A549 (cell line): ENCODE measurements at regions not wholly inside any gene's neighbourhood (a gene's known extent, or its start where the extent isn't known, plus 50 kb on each side); places are given as distances from the start of the nearest gene placed in this dataset.

ENCODE experiments used
- ATAC-seq, 2 experiments: fragments of 200-7000 bp in 1 of 2; fragments of >200 bp in 1 of 2; cut with Nextera tagmentation in 1 of 2; cut with Tn5 transposase in 1 of 2; 3 replicates each; pipeline versions ENCODE4 v1.8.0 to v1.9.1; 2018 to 2020; ENCODE audit warnings: mild to moderate bottlenecking in 1 of 2, moderate library complexity in 1 of 2
- CTCF ChIA-PET: fragments of 300-600 bp; sonication (Branson Sonifier 250); formaldehyde crosslinking; extraction: SDS; loops from one replicate; lab custom pipeline; 2021; ENCODE audit warnings: antibody characterized with exemption, inconsistent platforms; lab: Yijun Ruan, JAX
- POLR2A ChIA-PET: fragments of 350-600 bp; formaldehyde crosslinking; extraction: SDS; loops from one replicate; lab custom pipeline; 2021; ENCODE audit warnings: antibody characterized with exemption, inconsistent platforms; lab: Yijun Ruan, JAX
- DNase-seq, 2 experiments: peaks; one replicate each; pipeline versions ENCODE4 v3.0.0 to v3.0.0-alpha.2; 2011 to 2016; ENCODE audit warnings: low read depth in 1 of 2, low spot score in 1 of 2
- FAIRE-seq: peaks from 2 replicates; lab custom pipeline; 2011; peaks lifted over from hg19 to GRCh38; lab: Jason Lieb, UNC
- H3K27ac ChIP-seq, 2 experiments: fragments of >200 bp; sonication (Bioruptor Twin); formaldehyde crosslinking; 3 replicates each; pipeline ENCODE4 v1.5.1; 2016 to 2017
- H3K4me1 ChIP-seq: fragments of >200 bp; sonication (Bioruptor Twin); formaldehyde crosslinking; 3 replicates; pipeline ENCODE4 v1.6.1; 2016
- H3K4me2 ChIP-seq: fragments of >200 bp; sonication (Bioruptor Twin); formaldehyde crosslinking; 3 replicates; pipeline ENCODE4 v1.6.1; 2016
- H3K4me3 ChIP-seq: fragments of >200 bp; sonication (Bioruptor Twin); formaldehyde crosslinking; 3 replicates; pipeline ENCODE4 v1.5.1; 2016
- H3K9me3 ChIP-seq: fragments of >200 bp; sonication (Bioruptor Twin); formaldehyde crosslinking; 3 replicates; pipeline ENCODE4 v1.6.1; 2016
- BCL3 ChIP-seq: fragments of >200 bp; sonication (Bioruptor Twin); formaldehyde crosslinking; IDR thresholded peaks from 3 replicates; pipeline ENCODE4 v1.6.1; 2016
- CBX2 ChIP-seq: fragments of 200-600 bp; sonication (generic); IDR thresholded peaks from 2 replicates; pipeline ENCODE4 v1.6.1; 2016; ENCODE audit warnings: low read depth, mild to moderate bottlenecking, borderline replicate concordance
- CEBPB ChIP-seq, 2 experiments: fragments of >200 bp in 1 of 2; sonication (Bioruptor Twin) in 1 of 2; formaldehyde crosslinking in 1 of 2; IDR thresholded peaks; 2 replicates each; pipeline ENCODE4 v1.6.1; 2012 to 2016
- CHD2 ChIP-seq: fragments of 150-350 bp; IDR thresholded peaks from 2 replicates; pipeline ENCODE4 v1.6.1; 2014; ENCODE audit warnings: low read length; ENCODE audit not compliant: partially characterized antibody
- CTCF ChIP-seq: fragments of >200 bp; sonication (Bioruptor Twin); formaldehyde crosslinking; IDR thresholded peaks from 3 replicates; pipeline ENCODE4 v1.5.1; 2016
- EHF ChIP-seq: fragments of 250-450 bp; sonication (Bioruptor Pico); IDR thresholded peaks from 2 replicates; pipeline ENCODE4 v1.5.0; 2020; ENCODE audit warnings: mild to moderate bottlenecking
- EHMT2 ChIP-seq: fragments of 200-600 bp; sonication (generic); IDR thresholded peaks from 2 replicates; pipeline ENCODE4 v1.6.1; 2016; ENCODE audit warnings: antibody characterized with exemption, low read depth, mild to moderate bottlenecking, moderate library complexity
- ESRRA ChIP-seq: fragments of 150-350 bp; IDR thresholded peaks from 2 replicates; pipeline ENCODE4 v1.6.1; 2014; ENCODE audit warnings: mild to moderate bottlenecking, low read length, borderline replicate concordance
- HMGXB4 ChIP-seq: fragments of 250-450 bp; sonication (Bioruptor Pico); IDR thresholded peaks from 2 replicates; pipeline ENCODE4 v1.5.0; 2021; ENCODE audit warnings: mild to moderate bottlenecking, moderate library complexity, borderline replicate concordance
- HOXB13 ChIP-seq: fragments of 250-450 bp; sonication (Bioruptor Pico); IDR thresholded peaks from 2 replicates; pipeline ENCODE4 v1.5.0; 2020; ENCODE audit warnings: low read depth, mild to moderate bottlenecking, moderate library complexity
- KDM1A ChIP-seq: fragments of 200-600 bp; sonication (generic); IDR thresholded peaks from 2 replicates; pipeline ENCODE4 v1.6.1; 2016; ENCODE audit warnings: low read depth, mild to moderate bottlenecking
- MAFK ChIP-seq: fragments of 450-650 bp; IDR thresholded peaks from 2 replicates; pipeline ENCODE4 v1.6.1; 2014; ENCODE audit not compliant: partially characterized antibody
- MAX ChIP-seq: IDR thresholded peaks from 2 replicates; pipeline ENCODE4 v1.6.1; 2012
- NFE2L2 ChIP-seq: fragments of 150-350 bp; conservative IDR thresholded peaks from 2 replicates; pipeline ENCODE4 v1.6.1; 2014; ENCODE audit warnings: low read length
- NPAS2 ChIP-seq: fragments of 250-450 bp; sonication (Bioruptor Pico); IDR thresholded peaks from 2 replicates; pipeline ENCODE4 v1.8.0; 2022; ENCODE audit warnings: mild to moderate bottlenecking, moderate library complexity, borderline replicate concordance
- RAD21 ChIP-seq, 2 experiments: fragments of >200 bp in 1 of 2; sonication (Bioruptor Twin) in 1 of 2; formaldehyde crosslinking in 1 of 2; IDR thresholded peaks in 1 of 2; conservative IDR thresholded peaks in 1 of 2; 2 replicates in 1 of 2; 3 replicates in 1 of 2; pipeline ENCODE4 v1.6.1; 2012 to 2018; ENCODE audit warnings: inconsistent platforms in 1 of 2
- SMC3 ChIP-seq: fragments of >200 bp; sonication (Bioruptor Twin); formaldehyde crosslinking; IDR thresholded peaks from 3 replicates; pipeline ENCODE4 v1.6.1; 2018; ENCODE audit warnings: inconsistent platforms
- TFCP2L1 ChIP-seq: fragments of 250-450 bp; sonication (Bioruptor Pico); IDR thresholded peaks from 2 replicates; pipeline ENCODE4 v1.5.0; 2021; ENCODE audit warnings: mild to moderate bottlenecking
- TP53 ChIP-seq: fragments of 250-450 bp; sonication (Bioruptor Pico); IDR thresholded peaks from 2 replicates; pipeline ENCODE4 v1.5.0; 2021; ENCODE audit warnings: mild to moderate bottlenecking, moderate library complexity
- USF2 ChIP-seq: fragments of 450-650 bp; IDR thresholded peaks from 2 replicates; pipeline ENCODE4 v1.6.1; 2014; ENCODE audit warnings: antibody characterized with exemption
- ZC3H11A ChIP-seq: fragments of 450-650 bp; IDR thresholded peaks from 2 replicates; pipeline ENCODE4 v1.6.1; 2014; ENCODE audit warnings: antibody characterized with exemption, mild to moderate bottlenecking
- WGBS: methylation state at CpG from one replicate; pipeline ENCODE4 v1.1.6; 2017; ENCODE audit errors: missing lambda C conversion rate; 5-methylcytosine and 5-hydroxymethylcytosine counted together

GRCh38 chr16:85491058-85491771, 121.9 kb upstream of the GSE1 start:
- TF ChIP-seq USF2 = no peak
- no peak for TF ChIP-seq EHF (CRISPR knock-in tag)
- peak; percentile 84 for TF ChIP-seq CTCF
- peak; percentile 59 to 69 for TF ChIP-seq RAD21 (conservative IDR thresholded peaks at IDR 0.05 in 1 of 2, IDR thresholded peaks at IDR 0.05 in 1 of 2)
- TF ChIP-seq CHD2 = no peak
- peak; percentile 71 for TF ChIP-seq SMC3
- WGBS = 74% methylated on average over 9 of the region's 17 CpGs
- Histone ChIP-seq H3K27ac (peak overlapping the region; percentile 32 to 71; a peak in 5 of 6 replicates), H3K4me1 (peaks cover 15% of the 10 kb centered on the region), H3K4me3 (no peak overlapping the region), H3K9me3 (no peaks in the 10 kb centered on the region), H3K4me2 (no peak overlapping the region; the same call in 2 of the 3 replicates)
- ATAC-seq (peak; percentile 37 to 82; a peak in 3 of 6 replicates), FAIRE-seq (no peak), DNase-seq (peak; percentile 52 to 63)
- ChIA-PET CTCF (interaction anchor here (0.8 to 10.3 kb wide), 46 partner anchors 10 to 184 kb away, joined by 3 to 96 read pairs (median 5); no protein-coding TSS in a partner anchor), POLR2A (no interaction called here)

- ATAC-seq = peak in 1 of 2 experiments; percentile 18; a peak in 3 of 6 replicates
- TF ChIP-seq HOXB13 (CRISPR knock-in tag) (no peak), TFCP2L1 (no peak), BCL3 (no peak)
- 68% methylated on average over 13 of the region's 17 CpGs for WGBS
- Histone ChIP-seq H3K4me1 (peaks cover 15% of the 10 kb centered on the region), H3K4me2 (peak overlapping the region; percentile 37), H3K9me3 (no peaks in the 10 kb centered on the region), H3K4me3 (no peak overlapping the region), H3K27ac (peak overlapping the region in 1 of 2 experiments; percentile 71; a peak in 4 of 6 replicates)
- ChIA-PET CTCF (interaction anchor here (0.8 to 10.3 kb wide), 39 partner anchors 10 to 159 kb away, joined by 3 to 96 read pairs (median 6); no protein-coding TSS in a partner anchor), POLR2A (no interaction called here)
- FAIRE-seq = no peak
- no peak for DNase-seq
Measured at GRCh38 chr16:85491798-85492294, 121.3 kb upstream of the GSE1 start.

GRCh38 chr16:85492295-85492864, 120.7 kb upstream of the GSE1 start:
- ATAC-seq (no peak), DNase-seq (no peak)
- H3K4me2 ChIP-seq = peak overlapping the region; percentile 37
- CTCF ChIA-PET = interaction anchor here (1.0 to 10.3 kb wide), 20 partner anchors 9 to 133 kb away, joined by 3 to 96 read pairs (median 10); no protein-coding TSS in a partner anchor
- WGBS = 74% methylated on average over 12 of the region's 12 CpGs
- POLR2A ChIA-PET = no interaction called here
- peaks cover 15% of the 10 kb centered on the region for H3K4me1 ChIP-seq
- peak; percentile 29 to 43; a peak in 1 of 4 replicates for TF ChIP-seq CEBPB (IDR thresholded peaks at IDR 0.05)
- TF ChIP-seq ZC3H11A = no peak
- TF ChIP-seq, all 56 proteins: peak for 1
- H3K27ac ChIP-seq = peak overlapping the region in 1 of 2 experiments; percentile 71; a peak in 3 of 6 replicates
- no peak for FAIRE-seq
- H3K9me3 ChIP-seq = no peaks in the 10 kb centered on the region
- H3K4me3 ChIP-seq = no peak overlapping the region

- WGBS = 46% methylated on average over 1 of the region's 1 CpG
- TF ChIP-seq EHMT2 = no peak
- no peak for TF ChIP-seq NPAS2 (CRISPR knock-in tag)
- TF ChIP-seq TP53 (CRISPR knock-in tag) = no peak
- no peak for TF ChIP-seq EHF (CRISPR knock-in tag)
- no peak for TF ChIP-seq CBX2
- TF ChIP-seq ESRRA = no peak
- no peak for TF ChIP-seq NFE2L2
- TF ChIP-seq KDM1A = no peak
- TF ChIP-seq HMGXB4 (CRISPR knock-in tag) = no peak
- TF ChIP-seq CHD2 = no peak
- TF ChIP-seq MAX = no peak
- TF ChIP-seq MAFK = no peak
Measured at GRCh38 chr16:85494315-85494714, 118.8 kb upstream of the GSE1 start.

More at GRCh38 chr16:85494315-85494714, 118.8 kb upstream of the GSE1 start:
- no peak overlapping the region for H3K4me2 ChIP-seq
- H3K9me3 ChIP-seq = no peaks in the 10 kb centered on the region
- CTCF ChIA-PET = interaction anchor here (0.7 to 10.3 kb wide), 15 partner anchors 7 to 740 kb away, joined by 3 to 96 read pairs (median 10); no protein-coding TSS in a partner anchor
- H3K27ac ChIP-seq = no peak overlapping the region
- no peak for FAIRE-seq
- no peak for ATAC-seq
- no peak for DNase-seq
- POLR2A ChIA-PET = interaction anchor here (0.5 to 0.6 kb wide), 2 partner anchors 14 to 244 kb away, joined by 3 read pairs; no protein-coding TSS in a partner anchor
- H3K4me3 ChIP-seq = no peak overlapping the region
- peaks cover 15% of the 10 kb centered on the region for H3K4me1 ChIP-seq
